ELF-1 (cell line): ENCODE measurements at regions not wholly inside any gene's neighbourhood (a gene's known extent, or its start where the extent isn't known, plus 50 kb on each side); places are given as distances from the start of the nearest gene placed in this dataset.
"Not testable (repeated sequence)": the region's sequence is repeated elsewhere in the genome, so short reads cannot be mapped to it uniquely, and the experiment has no call there.

Experiments
- DNase-seq: peaks from one replicate; pipeline ENCODE4 v3.0.0-alpha.2; 2016; ENCODE audit warnings: low read depth, low spot score

GRCh38 chr5:136740228-136740627 is 374.9 kb upstream of the TRPC7 start:
- no peak for DNase-seq

GRCh38 chr5:136739271-136739670 is 373.9 kb upstream of the TRPC7 start:
- DNase-seq = peak; percentile 21

- no peak for DNase-seq
Observed at GRCh38 chr5:136738829-136739228, 373.5 kb upstream of the TRPC7 start.

GRCh38 chr5:136736021-136736420 is 370.7 kb upstream of the TRPC7 start:
- no peak for DNase-seq

GRCh38 chr5:136735611-136736010 is 370.3 kb upstream of the TRPC7 start:
- not testable (repeated sequence) for DNase-seq

- DNase-seq = no peak
Observed at GRCh38 chr5:136734628-136735027, 369.3 kb upstream of the TRPC7 start.

- DNase-seq = no peak
Observed at GRCh38 chr5:136732751-136733150, 367.4 kb upstream of the TRPC7 start.

GRCh38 chr5:136731241-136731900 is 366.0 kb upstream of the TRPC7 start:
- DNase-seq = no peak

GRCh38 chr5:136730426-136730825 is 365.1 kb upstream of the TRPC7 start:
- DNase-seq = no peak

GRCh38 chr5:136729901-136730355 is 364.6 kb upstream of the TRPC7 start:
- DNase-seq = no peak

GRCh38 chr5:136726506-136726905 is 361.2 kb upstream of the TRPC7 start:
- DNase-seq = no peak

GRCh38 chr5:136724161-136724560 is 358.8 kb upstream of the TRPC7 start:
- DNase-seq = peak; percentile 15

GRCh38 chr5:136722581-136722980 is 357.2 kb upstream of the TRPC7 start:
- DNase-seq = no peak

- DNase-seq = no peak
Observed at GRCh38 chr5:136722086-136722485, 356.7 kb upstream of the TRPC7 start.

- DNase-seq = no peak
Observed at GRCh38 chr5:136720674-136721073, 355.3 kb upstream of the TRPC7 start.

- DNase-seq = no peak
Observed at GRCh38 chr5:136717917-136718316, 352.6 kb upstream of the TRPC7 start.

GRCh38 chr5:136714286-136714685 is 348.9 kb upstream of the TRPC7 start:
- DNase-seq = no peak

- no peak for DNase-seq
Observed at GRCh38 chr5:136712628-136713027, 347.3 kb upstream of the TRPC7 start.

GRCh38 chr5:136710834-136711233 is 345.5 kb upstream of the TRPC7 start:
- no peak for DNase-seq

GRCh38 chr5:136703706-136704105 is 338.4 kb upstream of the TRPC7 start:
- DNase-seq = no peak

- DNase-seq = no peak
Observed at GRCh38 chr5:136703036-136703435, 337.7 kb upstream of the TRPC7 start.

- DNase-seq = peak; percentile 8
Observed at GRCh38 chr5:136701191-136701590, 335.8 kb upstream of the TRPC7 start.

GRCh38 chr5:136699651-136700050 is 334.3 kb upstream of the TRPC7 start:
- DNase-seq = no peak

- DNase-seq = no peak
Observed at GRCh38 chr5:136698970-136699369, 333.6 kb upstream of the TRPC7 start.
